ENCODE measurements at regions not wholly inside any gene's neighbourhood (a gene's known extent, or its start where the extent isn't known, plus 50 kb on each side); places are given as distances from the start of the nearest gene placed in this dataset.
A peak's percentile ranks its signal among the peaks of the same experiment; 100 is the strongest.

- peaks cover 4% of the 10 kb centered on the region for H3K27me3 Mint-ChIP-seq (ENCODE audit: low read depth)
- no peaks in the 10 kb centered on the region for H3K4me1 Mint-ChIP-seq (ENCODE audit: low read depth)
- DNase-seq (no peak), ATAC-seq (no peak)
- H3K9me3 Mint-ChIP-seq: no peaks in the 10 kb centered on the region
- H3K4me3 Mint-ChIP-seq: no peak overlapping the region
- H3K36me3 Mint-ChIP-seq (ENCODE audit: insufficient read depth): no peaks in the 10 kb centered on the region
Measured at GRCh38 chr5:68983959-68984358, 109.9 kb upstream of the SLC30A5 start.

GRCh38 chr5:68991279-68992084 is 102.3 kb upstream of the SLC30A5 start:
- H3K4me1 Mint-ChIP-seq (ENCODE audit: low read depth): peaks cover 3% of the 10 kb centered on the region
- DNase-seq (no peak), ATAC-seq (no peak)
- no peaks in the 10 kb centered on the region for H3K27me3 Mint-ChIP-seq (ENCODE audit: low read depth)
- H3K4me3 Mint-ChIP-seq: no peak overlapping the region
- H3K36me3 Mint-ChIP-seq (ENCODE audit: insufficient read depth): no peaks in the 10 kb centered on the region
- H3K9me3 Mint-ChIP-seq: no peaks in the 10 kb centered on the region

- Mint-ChIP-seq H3K4me1 (ENCODE audit: low read depth) (peaks cover 3% of the 10 kb centered on the region), H3K9me3 (no peaks in the 10 kb centered on the region), H3K4me3 (no peak overlapping the region), H3K27me3 (ENCODE audit: low read depth) (no peaks in the 10 kb centered on the region), H3K36me3 (ENCODE audit: insufficient read depth) (no peaks in the 10 kb centered on the region)
- no peak for DNase-seq
- ATAC-seq: no peak
Measured at GRCh38 chr5:68994645-68995044, 99.2 kb upstream of the SLC30A5 start.

GRCh38 chr5:68995845-68996545 is 97.8 kb upstream of the SLC30A5 start:
- no peak for ATAC-seq
- Mint-ChIP-seq H3K9me3 (no peaks in the 10 kb centered on the region), H3K4me3 (no peak overlapping the region), H3K4me1 (ENCODE audit: low read depth) (peaks cover 3% of the 10 kb centered on the region), H3K36me3 (ENCODE audit: insufficient read depth) (no peaks in the 10 kb centered on the region), H3K27me3 (ENCODE audit: low read depth) (no peaks in the 10 kb centered on the region)
- DNase-seq: no peak

- no peak for ATAC-seq
- Mint-ChIP-seq H3K36me3 (ENCODE audit: insufficient read depth) (no peaks in the 10 kb centered on the region), H3K9me3 (no peaks in the 10 kb centered on the region), H3K4me3 (no peak overlapping the region), H3K4me1 (ENCODE audit: low read depth) (peaks cover 3% of the 10 kb centered on the region), H3K27me3 (ENCODE audit: low read depth) (peaks cover 5% of the 10 kb centered on the region)
- DNase-seq: no peak
Measured at GRCh38 chr5:68999181-68999580, 94.6 kb upstream of the SLC30A5 start.

- Mint-ChIP-seq H3K4me1 (ENCODE audit: low read depth) (peaks cover 3% of the 10 kb centered on the region), H3K36me3 (ENCODE audit: insufficient read depth) (no peaks in the 10 kb centered on the region), H3K4me3 (no peak overlapping the region), H3K27me3 (ENCODE audit: low read depth) (peaks cover 12% of the 10 kb centered on the region), H3K9me3 (no peaks in the 10 kb centered on the region)
- DNase-seq: no peak
- ATAC-seq: no peak
Measured at GRCh38 chr5:69000216-69000919, 93.4 kb upstream of the SLC30A5 start.

GRCh38 chr5:69000949-69001348 is 92.9 kb upstream of the SLC30A5 start:
- DNase-seq (no peak), ATAC-seq (no peak)
- H3K27me3 Mint-ChIP-seq (ENCODE audit: low read depth): peaks cover 12% of the 10 kb centered on the region
- no peaks in the 10 kb centered on the region for H3K9me3 Mint-ChIP-seq
- H3K4me1 Mint-ChIP-seq (ENCODE audit: low read depth): no peaks in the 10 kb centered on the region
- H3K36me3 Mint-ChIP-seq (ENCODE audit: insufficient read depth): no peaks in the 10 kb centered on the region
- H3K4me3 Mint-ChIP-seq: no peak overlapping the region

- DNase-seq (no peak), ATAC-seq (no peak)
- H3K9me3 Mint-ChIP-seq: no peaks in the 10 kb centered on the region
- H3K4me1 Mint-ChIP-seq (ENCODE audit: low read depth): no peaks in the 10 kb centered on the region
- H3K36me3 Mint-ChIP-seq (ENCODE audit: insufficient read depth): no peaks in the 10 kb centered on the region
- H3K4me3 Mint-ChIP-seq: no peak overlapping the region
- H3K27me3 Mint-ChIP-seq (ENCODE audit: low read depth): peaks cover 16% of the 10 kb centered on the region
Measured at GRCh38 chr5:69001627-69002026, 92.2 kb upstream of the SLC30A5 start.

- Mint-ChIP-seq H3K4me1 (ENCODE audit: low read depth) (no peaks in the 10 kb centered on the region), H3K4me3 (no peak overlapping the region), H3K36me3 (ENCODE audit: insufficient read depth) (no peaks in the 10 kb centered on the region), H3K27me3 (ENCODE audit: low read depth) (peaks cover 19% of the 10 kb centered on the region), H3K9me3 (no peaks in the 10 kb centered on the region)
- ATAC-seq (no peak), DNase-seq (no peak)
Measured at GRCh38 chr5:69004127-69004526, 89.7 kb upstream of the SLC30A5 start.

GRCh38 chr5:69004676-69005075 is 89.1 kb upstream of the SLC30A5 start:
- no peak for DNase-seq
- no peak for ATAC-seq
- Mint-ChIP-seq H3K4me3 (no peak overlapping the region), H3K27me3 (ENCODE audit: low read depth) (peaks cover 19% of the 10 kb centered on the region), H3K9me3 (no peaks in the 10 kb centered on the region), H3K4me1 (ENCODE audit: low read depth) (no peaks in the 10 kb centered on the region), H3K36me3 (ENCODE audit: insufficient read depth) (no peaks in the 10 kb centered on the region)

- Mint-ChIP-seq H3K4me3 (no peak overlapping the region), H3K27me3 (ENCODE audit: low read depth) (peaks cover 23% of the 10 kb centered on the region), H3K9me3 (no peaks in the 10 kb centered on the region), H3K4me1 (ENCODE audit: low read depth) (no peaks in the 10 kb centered on the region), H3K36me3 (ENCODE audit: insufficient read depth) (no peaks in the 10 kb centered on the region)
- no peak for ATAC-seq
- DNase-seq: no peak
Measured at GRCh38 chr5:69006030-69006429, 87.8 kb upstream of the SLC30A5 start.

GRCh38 chr5:69007163-69007562 is 86.7 kb upstream of the SLC30A5 start:
- H3K9me3 Mint-ChIP-seq: no peaks in the 10 kb centered on the region
- no peak overlapping the region for H3K4me3 Mint-ChIP-seq
- no peaks in the 10 kb centered on the region for H3K4me1 Mint-ChIP-seq (ENCODE audit: low read depth)
- no peaks in the 10 kb centered on the region for H3K36me3 Mint-ChIP-seq (ENCODE audit: insufficient read depth)
- no peak for ATAC-seq
- peaks cover 23% of the 10 kb centered on the region for H3K27me3 Mint-ChIP-seq (ENCODE audit: low read depth)
- DNase-seq: no peak

- no peak overlapping the region for H3K4me3 Mint-ChIP-seq
- H3K27me3 Mint-ChIP-seq (ENCODE audit: low read depth): peaks cover 22% of the 10 kb centered on the region
- no peaks in the 10 kb centered on the region for H3K4me1 Mint-ChIP-seq (ENCODE audit: low read depth)
- peak; percentile 52 to 87 for ATAC-seq
- DNase-seq: peak; percentile 66
- no peaks in the 10 kb centered on the region for H3K9me3 Mint-ChIP-seq
- no peaks in the 10 kb centered on the region for H3K36me3 Mint-ChIP-seq (ENCODE audit: insufficient read depth)
Measured at GRCh38 chr5:69007726-69008368, 86.0 kb upstream of the SLC30A5 start.

- no peak overlapping the region for H3K4me3 Mint-ChIP-seq
- H3K4me1 Mint-ChIP-seq (ENCODE audit: low read depth): no peaks in the 10 kb centered on the region
- no peaks in the 10 kb centered on the region for H3K36me3 Mint-ChIP-seq (ENCODE audit: insufficient read depth)
- H3K9me3 Mint-ChIP-seq: peaks cover 4% of the 10 kb centered on the region
- ATAC-seq: no peak
- no peak for DNase-seq
- peaks cover 19% of the 10 kb centered on the region for H3K27me3 Mint-ChIP-seq (ENCODE audit: low read depth)
Measured at GRCh38 chr5:69010476-69010875, 83.3 kb upstream of the SLC30A5 start.
